Left cardiac atrium (tissue), 4 donors: ENCODE measurements at regions not wholly inside any gene's neighbourhood (a gene's known extent, or its start where the extent isn't known, plus 50 kb on each side); places are given as distances from the start of the nearest gene placed in this dataset.
A peak's percentile ranks its signal among the peaks of the same experiment; 100 is the strongest.

Experiments used
- ATAC-seq, 2 donors: fragments of 200-7000 bp; cut with Tn5 transposase; one replicate each; pipeline ENCODE4 v1.9.1; 2020; ENCODE audit warnings: mild to moderate bottlenecking in 2 of 2, moderate library complexity in 2 of 2
- DNase-seq: peaks from one replicate; pipeline ENCODE4 v3.0.0-alpha.2; 2020
- intact Hi-C, 2 donors: fragments of 100-400 bp; cut with DNase I; formaldehyde crosslinking; loops; one replicate each; pipeline versions ENCODE4 v1.14.1 to v1.15.1; 2022 to 2023
- donor health status: DM: no; HTN: yes; CAD: no.
- donor health status: DM: no; HTN: yes; CAD: no; lungs with severe emphysema.
- donor health status: DM: yes; HTN: yes; CAD: no.
- donor health status: Dilated cardiomyopathy.

DNA sequence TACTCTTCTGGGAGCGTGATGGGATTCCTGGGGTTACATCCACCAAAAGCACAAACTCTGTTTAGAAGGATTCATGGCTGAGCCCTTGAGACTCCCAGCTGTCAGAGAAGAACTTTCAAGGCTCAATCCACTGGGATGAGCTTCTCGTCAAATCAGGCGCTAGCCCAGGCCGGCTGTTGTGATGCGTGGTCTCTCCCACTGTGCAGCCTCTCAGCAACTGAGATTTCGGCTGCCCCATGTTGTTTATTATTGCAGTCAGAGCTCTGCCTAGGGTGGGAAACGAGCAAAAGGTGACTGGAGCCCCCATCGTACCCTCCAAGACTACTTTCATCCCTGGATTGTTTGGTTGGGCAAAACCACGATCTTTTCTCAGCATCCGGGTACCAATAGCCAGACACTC lies 251.6 kb downstream of the ETS1 start:
- DNase-seq (no peak), ATAC-seq (no peak)
- intact Hi-C loops: no loop called here

DNA sequence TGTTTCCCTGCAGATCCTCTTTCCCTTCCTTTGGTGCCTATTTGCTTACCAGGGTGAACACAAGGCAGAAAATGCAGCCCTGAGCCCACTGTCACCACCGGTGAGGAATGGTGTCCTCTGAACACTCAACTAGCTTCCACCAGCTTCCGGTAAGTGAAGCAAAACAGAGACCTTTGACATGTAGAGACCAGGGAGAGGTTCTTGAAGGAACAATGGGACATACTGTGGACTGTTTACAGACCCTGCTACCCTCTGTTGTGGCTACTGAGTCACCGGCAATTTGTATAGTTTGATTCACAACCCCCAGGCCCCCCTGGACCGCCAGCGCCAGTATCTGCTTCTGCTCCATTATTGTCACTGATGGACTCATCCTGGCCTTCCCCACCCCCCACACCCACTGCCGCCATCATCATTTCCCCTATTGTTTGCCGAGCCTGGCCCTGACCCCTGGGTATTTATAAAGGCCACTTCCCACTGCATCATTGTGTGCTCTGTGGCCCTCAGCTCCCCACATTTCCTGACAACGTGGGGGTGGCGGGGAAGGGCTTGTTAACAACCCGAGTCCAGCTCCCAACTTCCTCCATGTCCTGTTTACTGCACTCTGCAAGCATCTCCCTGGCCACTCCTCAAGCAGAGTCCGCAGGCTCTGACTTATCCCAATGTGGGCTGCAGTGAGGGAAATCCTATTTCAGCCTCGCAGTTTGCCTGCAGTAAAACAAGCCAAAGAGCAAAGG lies 252.9 kb downstream of the ETS1 start:
- intact Hi-C loops: loop anchor here in 1 of 2 donors (5.0 kb wide), 1 partner anchor 37 kb away; no protein-coding TSS in a partner anchor
- peak; percentile 60 for DNase-seq
- peak; percentile 62 to 73 for ATAC-seq

DNA sequence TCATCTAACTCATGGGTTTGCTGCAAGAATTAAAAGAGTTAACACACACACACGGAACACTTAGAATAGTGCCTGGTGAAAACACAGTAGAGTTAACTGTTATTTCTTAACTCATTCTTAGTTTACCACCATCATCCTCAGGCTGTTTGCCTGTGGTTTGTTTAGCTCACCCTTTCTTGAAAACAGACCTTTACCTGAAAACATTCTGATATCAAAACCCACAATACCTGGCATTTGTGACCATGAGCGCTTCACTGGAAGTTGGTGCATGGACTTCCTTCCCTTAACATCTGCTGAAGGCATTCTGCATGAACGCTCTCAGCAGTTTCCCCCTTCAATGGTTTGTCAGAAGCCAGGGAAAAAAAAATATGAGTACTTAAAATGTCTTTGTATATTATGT lies 256.0 kb downstream of the ETS1 start:
- no peak for DNase-seq
- intact Hi-C loops: loop anchor here in 1 of 2 donors (5.0 kb wide), 1 partner anchor 34 kb away; no protein-coding TSS in a partner anchor

DNA sequence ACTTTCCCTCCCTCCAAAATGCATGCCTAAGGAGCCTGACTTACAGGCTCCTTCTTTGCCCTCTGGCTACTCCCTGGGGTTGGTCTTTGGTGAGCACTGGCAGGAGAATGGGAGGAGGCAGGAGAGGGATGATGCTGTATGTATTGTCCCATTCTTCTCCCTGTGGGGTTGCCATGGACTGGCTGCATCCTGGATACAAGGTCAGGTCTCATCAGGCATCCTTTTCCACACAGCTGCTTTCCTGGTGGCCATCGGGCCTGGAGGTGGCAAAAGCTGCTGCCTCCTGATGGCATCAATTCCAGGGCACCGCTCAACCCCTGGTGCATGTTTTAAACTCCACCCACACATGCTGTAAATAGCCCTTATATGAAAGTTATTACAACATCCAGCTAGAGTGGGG lies 257.2 kb downstream of the ETS1 start:
- intact Hi-C loops: loop anchor here in 1 of 2 donors (5.0 kb wide), 1 partner anchor 33 kb away; no protein-coding TSS in a partner anchor
- no peak for DNase-seq
- no peak for ATAC-seq

More for the DNA sequence above, 256.0 kb downstream of the ETS1 start:
- no peak for ATAC-seq

DNA sequence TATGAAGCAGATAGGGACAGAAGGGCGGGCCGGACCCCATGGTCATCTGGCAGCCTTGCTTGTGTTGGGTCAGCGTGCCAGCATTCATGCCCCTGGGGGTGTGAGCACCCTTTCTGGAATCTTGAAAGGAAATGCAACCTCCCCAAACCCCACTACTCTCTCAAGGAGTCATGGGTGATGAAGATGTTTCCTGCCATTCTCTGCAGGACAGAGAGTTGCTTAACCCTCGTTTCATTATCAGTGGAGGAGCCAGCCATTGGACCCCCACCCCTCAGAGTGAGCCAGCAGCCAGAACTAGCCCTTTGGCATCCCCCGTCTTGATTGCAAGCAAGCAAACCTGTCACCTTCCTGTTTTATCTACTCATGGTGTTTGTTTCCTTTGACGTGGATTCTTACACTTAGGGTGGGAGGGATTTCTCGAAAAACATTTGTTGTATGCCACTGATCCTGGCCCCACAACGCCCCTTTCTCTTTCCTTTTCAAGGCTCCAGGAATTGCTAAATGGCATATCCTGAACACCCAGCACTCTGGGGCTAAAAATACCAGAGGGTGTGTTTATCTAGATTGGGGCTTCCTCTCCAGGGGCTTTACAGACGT lies 258.3 kb downstream of the ETS1 start:
- peak; percentile 72 for DNase-seq

DNA sequence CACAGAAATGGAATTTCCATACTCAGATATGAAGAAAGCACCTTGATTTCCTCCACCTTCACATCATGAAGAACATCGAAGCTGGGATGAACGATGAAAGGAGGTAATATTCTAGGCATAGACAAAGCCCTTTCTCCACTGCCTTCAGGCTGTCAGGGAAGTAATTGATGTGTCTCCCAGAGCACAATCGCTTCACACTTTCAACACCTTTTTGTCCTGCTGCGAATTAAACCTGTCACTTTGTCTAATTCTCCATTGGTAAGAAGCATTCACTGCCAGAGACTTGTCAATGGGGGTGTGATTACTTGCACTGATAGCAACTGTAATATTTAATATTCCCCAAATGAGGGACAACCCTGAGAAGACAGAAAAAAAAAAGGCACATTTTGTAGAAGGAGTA lies 260.1 kb downstream of the ETS1 start:
- ATAC-seq: no peak
- DNase-seq: no peak
- intact Hi-C loops: no loop called here

More for the DNA sequence above, 258.3 kb downstream of the ETS1 start:
- peak; percentile 62 to 71 for ATAC-seq
- intact Hi-C loops: no loop called here

DNA sequence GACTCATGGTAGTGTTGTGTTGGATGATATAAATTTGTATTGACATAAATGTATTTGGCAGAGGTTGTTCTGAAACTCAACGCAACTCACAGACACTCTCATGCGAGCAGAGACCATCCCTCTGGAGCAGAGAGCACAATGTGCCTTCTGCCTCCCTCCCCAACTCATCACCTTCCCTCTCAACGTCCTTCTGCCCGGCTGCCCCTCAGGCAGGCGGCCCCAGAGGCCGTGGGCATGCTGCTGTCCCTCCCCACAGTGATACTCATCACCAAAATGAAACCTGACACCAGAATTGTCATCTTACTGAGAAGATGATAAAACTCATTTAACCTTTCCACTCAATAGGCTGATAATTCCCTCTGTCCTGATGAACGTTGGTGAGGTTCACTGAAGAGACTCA lies 260.6 kb downstream of the ETS1 start:
- ATAC-seq (no peak), DNase-seq (no peak)
- intact Hi-C loops: no loop called here

DNA sequence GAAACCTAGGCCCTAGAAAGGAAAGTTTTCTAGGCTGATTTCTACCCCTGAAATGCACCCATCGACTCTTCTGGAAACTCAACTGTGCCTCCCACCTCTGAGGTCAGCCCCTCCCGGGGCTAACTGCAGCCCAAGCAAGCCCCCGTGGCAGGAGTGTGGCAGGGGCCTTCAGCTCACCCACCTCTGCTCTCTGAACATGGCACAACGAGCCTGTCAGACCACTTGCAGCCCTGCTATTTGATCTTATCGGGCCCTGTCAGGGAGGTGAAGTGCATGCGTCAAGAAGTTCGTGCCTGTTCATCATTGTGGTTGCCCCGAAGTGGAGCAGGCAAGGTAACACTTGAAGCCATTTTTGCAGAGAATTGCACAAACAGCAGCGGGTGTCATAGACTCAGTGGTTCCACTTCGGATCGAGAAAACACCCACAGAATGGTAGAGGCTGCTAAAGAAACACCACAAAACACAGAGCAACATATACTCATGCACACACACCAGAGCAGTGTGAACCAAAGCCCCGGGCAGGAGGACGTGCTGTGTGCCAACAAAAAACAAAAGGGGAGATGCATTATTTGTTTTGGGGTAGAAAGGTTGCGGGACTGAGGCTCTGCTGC lies 262.7 kb downstream of the ETS1 start:
- intact Hi-C loops: no loop called here
- ATAC-seq: peak; percentile 32 to 68
- DNase-seq: no peak

DNA sequence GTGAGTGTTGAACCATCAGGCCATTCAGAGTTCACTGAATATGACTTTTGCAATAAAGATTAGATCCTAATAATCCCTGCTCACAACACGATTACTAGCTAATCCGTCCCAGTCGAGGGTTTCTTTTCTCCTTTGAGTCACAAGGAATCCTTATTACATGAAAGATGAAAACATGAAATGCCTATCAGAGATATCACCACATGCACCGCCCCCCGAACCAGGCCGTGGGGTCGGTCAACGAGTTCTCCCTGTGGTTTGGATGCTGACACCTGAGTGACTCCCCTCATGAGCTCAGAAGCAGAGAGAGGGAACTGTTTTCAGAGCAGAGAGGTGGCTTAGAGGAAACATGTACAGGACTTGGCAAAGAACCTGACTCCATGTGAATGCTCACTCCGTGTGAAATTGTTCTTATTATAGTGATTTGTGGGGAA lies 263.3 kb downstream of the ETS1 start:
- intact Hi-C loops: no loop called here
- ATAC-seq (peak in 1 of 2 donors; percentile 13), DNase-seq (no peak)

DNA sequence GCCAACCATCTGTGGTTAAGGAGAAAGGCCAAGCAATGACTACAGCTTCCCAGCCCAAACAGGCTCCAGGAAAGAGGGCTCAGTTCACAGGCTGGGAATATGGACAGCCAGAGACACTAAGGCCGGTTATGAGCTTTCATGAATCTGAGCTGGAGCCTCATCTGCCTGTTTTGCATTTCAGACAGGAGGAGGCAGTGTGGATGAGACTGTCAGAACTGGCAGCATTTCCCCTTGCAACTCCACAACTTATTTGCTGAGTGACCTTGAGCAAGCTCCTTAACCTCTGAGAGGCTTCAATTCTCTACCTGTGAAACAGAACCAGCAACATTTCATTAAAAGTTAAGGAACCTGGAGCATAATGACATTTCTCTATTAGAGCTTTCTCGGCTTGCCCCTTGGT lies 264.0 kb downstream of the ETS1 start:
- no peak for DNase-seq
- intact Hi-C loops: no loop called here
- peak; percentile 44 to 52 for ATAC-seq

DNA sequence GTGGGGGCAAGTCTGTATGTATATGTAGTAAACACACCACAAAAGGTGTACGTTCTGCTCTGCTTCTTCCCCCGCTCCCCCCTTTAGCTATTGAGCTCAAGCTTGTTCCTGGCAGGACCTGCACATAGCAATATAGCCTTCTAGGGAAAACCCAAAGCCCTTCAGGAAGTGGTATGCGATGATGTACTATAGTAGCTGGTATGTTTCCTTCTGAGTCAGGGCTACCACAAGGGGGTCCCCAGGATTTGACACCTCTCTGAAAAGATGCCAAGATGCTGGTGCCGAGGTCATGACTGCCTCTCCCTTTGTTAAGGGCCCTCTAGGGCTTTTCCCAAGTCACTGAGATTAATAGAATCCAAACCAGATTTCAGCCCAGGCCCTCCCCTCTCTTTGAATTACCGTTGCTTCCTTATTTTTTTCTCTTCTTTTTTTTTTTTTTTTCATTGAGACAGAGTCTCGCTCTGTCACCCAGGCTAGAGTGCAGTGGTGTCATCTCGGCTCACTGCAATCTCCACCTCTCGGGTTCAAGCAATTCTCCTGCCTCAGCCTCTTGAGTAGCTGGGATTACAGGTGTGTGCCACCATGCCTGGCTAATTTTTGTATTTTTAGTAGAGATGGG lies 268.4 kb downstream of the ETS1 start:
- no peak for ATAC-seq
- DNase-seq: no peak
- intact Hi-C loops: no loop called here

DNA sequence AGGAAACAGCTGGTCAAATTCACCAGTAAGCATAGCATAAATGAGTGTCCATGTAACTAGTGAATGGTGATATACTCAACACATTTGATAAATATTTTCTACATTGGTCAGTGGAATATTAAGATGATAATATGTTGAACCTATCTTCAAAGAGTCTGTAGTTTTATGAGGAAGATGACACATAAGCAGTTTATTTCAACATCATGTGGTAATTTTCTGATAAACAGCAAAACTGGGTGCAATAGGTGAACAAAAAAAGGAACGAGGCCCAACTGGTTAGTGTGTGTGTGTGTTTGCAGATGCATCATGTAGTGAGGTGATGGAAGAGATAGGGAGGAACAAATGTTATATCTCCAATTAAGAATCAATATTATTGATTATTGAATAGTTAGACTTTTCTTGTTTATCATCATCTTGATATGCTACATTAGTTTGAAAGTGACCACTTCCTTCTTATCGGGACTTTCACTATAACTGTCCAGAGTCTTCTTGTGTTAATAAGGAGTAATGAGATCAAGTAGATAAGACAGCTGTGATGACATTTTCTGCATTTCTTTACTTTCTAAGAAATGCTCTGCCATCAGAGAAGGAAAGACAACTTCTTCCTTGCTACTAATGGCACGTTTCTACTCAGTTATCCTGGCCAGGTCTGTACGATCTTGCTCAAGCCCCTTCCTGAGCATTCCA lies 270.7 kb downstream of the ETS1 start:
- ATAC-seq: no peak
- intact Hi-C loops: no loop called here

DNA sequence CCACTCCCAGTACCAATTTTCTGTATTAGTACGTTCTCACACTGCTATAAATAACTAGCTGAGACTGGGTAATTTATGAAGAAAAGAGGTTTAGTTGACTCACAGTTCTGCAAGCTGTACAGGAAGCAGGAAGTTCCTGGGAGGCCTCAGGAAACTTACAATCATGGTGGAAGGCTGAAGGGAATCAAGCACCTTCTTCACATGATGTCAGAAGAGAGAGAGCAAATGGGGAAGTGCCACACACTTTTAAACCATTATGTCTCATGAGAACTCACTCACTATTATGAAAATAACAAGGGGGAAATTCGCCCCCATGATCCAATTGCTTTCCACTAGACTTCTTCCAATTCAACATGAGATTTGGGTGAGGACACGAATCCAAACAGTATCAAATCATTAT lies 271.4 kb downstream of the ETS1 start:
- intact Hi-C loops: no loop called here
- ATAC-seq (no peak), DNase-seq (no peak)

More for the DNA sequence above, 270.7 kb downstream of the ETS1 start:
- no peak for DNase-seq

DNA sequence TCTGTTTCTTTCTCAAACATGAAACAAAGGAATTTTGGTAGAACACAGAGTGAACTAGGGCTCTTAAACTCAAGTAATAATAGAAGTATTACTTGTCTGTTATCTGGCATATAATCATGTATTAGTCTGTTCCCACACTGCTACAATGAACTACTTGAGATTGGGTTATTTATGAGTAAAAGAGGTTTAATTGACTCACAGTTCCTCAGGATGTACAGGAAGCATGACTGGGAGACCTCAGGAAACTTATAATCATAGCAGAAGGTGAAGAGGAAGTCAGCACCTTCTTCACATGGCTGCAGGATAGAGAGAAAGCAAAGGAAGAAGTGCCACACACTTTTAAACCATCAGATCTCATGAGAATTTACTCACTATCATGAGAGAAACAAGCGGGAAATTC lies 273.4 kb downstream of the ETS1 start:
- ATAC-seq (no peak), DNase-seq (no peak)
- intact Hi-C loops: no loop called here

DNA sequence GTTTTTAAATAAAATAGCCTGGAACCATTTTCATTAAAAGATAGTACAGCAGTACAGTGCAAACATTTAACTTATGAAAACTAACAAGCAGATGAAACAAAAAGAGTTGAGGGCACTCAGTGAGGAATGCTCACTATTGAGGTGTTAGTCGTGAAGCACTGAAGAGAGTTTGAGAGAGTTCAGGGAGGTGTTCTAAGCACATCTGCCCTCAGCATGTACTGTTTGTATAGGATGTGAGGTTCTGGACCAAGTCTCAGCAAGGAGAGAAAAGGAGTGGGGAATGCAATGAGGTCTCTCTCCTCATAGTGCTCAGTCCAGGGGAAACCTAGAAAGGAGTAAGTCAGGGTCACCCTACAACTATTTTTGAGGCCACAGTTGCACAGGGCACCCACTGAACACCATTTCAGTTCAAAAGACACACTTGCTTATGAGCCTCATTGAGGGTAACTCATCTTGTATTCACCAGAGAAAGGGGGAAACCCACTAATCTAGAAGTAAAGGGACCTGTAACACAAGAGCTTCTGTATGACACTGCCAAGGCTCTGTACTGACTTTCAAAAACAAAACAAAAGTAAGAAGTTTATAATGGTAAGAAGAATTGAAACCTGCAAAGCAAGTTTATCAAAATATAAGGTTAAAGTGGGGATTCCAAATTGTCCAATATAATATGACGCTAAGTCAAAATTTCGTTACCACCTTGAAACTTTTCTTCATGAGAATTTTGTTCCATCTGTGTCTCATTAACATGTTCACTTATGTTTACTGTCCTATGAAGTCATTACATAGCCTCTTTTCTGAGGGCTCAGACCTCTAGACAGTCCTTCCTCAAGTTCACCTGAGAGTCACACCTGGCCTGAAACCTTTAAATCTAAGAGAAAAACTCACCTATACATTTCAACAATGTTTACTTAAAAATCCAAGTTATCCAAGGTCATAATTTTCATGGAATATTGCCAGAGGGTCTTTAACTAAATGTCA lies 275.3 kb downstream of the ETS1 start:
- ATAC-seq: no peak
- DNase-seq: no peak
- intact Hi-C loops: no loop called here

DNA sequence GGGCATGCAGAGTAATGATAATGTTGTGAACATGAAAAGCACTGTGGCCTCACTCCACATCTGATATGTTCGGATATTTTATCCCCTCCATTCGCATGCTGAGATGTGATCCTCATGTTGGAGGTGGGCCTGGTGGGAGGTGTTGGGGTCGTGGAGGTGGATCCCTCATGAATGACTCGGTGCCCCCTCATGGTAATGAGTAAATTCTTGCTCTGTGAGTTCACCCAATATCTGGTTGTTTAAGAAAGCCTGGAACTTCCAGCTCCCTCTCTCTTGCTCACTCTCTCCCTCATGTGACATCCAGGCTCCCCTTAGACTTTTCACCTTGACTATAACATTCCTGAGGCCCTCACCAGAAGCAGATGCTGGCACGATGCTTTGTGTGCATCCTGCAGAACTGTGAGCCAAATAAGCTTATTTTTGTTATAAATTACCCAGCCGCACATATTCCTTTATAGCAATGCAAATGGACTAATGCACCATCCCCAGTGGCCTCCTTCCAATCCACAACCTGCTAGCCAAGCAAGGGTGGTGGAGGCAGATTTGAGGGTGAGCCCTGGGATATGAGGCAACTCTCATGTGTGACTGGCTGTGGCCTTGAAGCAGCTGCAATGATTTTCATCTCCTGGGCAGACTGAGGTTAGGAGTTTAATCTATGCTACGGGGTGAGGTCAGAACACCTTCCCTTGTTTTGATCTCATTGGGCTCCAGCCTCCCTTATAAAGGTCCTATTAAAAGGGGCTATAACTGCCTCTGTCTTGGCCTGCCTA lies 276.5 kb downstream of the ETS1 start:
- ATAC-seq: no peak
- DNase-seq: no peak
- intact Hi-C loops: no loop called here

DNA sequence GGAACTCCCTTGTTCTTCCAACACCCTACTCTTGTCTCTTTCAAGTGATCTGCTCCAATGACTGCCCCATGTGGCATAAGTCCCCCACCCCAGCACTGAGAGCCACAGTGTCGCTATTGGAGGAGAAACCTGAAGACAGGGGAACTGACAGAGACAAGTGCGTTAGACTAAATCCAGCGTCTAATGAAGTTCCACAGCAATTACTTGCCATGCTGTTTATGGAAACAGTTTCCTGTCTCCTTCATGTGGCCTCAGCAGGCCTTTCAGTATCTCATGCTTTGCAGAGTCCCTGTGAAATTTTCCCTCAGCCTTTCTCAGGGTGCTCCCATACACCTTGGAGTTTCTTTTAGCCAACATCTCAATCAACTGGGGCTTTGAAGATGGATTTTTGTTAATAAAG lies 277.4 kb downstream of the ETS1 start:
- DNase-seq: no peak
- no peak for ATAC-seq

DNA sequence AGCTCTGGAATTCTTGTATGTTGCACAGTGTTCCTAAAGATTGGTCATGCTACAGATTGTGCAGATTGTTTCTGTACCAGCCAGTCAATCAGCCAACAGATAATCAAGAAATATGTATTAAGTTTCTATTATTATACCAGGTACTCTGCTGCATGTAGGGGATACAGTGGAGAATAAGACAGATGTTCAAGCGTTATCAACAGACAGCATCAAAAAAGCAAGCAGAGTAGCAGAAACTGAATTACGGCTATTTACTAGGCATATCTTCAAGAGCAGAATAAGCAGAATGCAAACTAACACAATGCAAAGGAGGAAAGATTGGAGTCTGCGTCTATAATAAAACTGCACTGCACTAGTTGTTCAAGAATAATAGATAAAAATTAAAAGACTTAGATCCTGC lies 278.6 kb downstream of the ETS1 start:
- DNase-seq: no peak
- intact Hi-C loops: no loop called here
- no peak for ATAC-seq

More for the DNA sequence above, 277.4 kb downstream of the ETS1 start:
- intact Hi-C loops: no loop called here
